ENCODE measurements at regions not wholly inside any gene's neighbourhood (a gene's known extent, or its start where the extent isn't known, plus 50 kb on each side); places are given as distances from the start of the nearest gene placed in this dataset.
"Not testable (repeated sequence)": the region's sequence is repeated elsewhere in the genome, so short reads cannot be mapped to it uniquely, and the experiment has no call there.

DNA sequence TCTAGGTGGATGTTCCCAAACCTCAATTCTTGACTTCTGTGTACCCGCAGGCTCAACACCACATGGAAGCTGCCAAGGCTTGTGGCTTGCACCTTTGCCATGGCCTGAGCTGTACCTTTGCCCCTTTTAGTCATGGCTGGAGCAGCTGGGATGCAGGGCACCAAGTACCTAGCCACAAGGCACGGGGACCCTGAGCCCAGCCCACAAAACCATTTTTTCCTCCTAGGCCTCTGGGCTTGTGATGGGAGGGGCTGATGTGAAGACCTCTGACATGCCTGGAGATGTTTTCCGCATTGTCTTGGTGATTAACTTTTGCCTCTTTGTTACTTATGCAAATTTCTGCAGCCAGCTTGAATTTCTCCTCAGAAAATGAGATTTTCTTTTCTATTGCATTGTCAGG lies 156.7 kb downstream of the UTRN start:
- not testable (repeated sequence) for H3K9me3 ChIP-seq (ENCODE audit: control insufficient read depth, insufficient read depth, low read length); H3K4me3 ChIP-seq (ENCODE audit: low read depth, low read length); DNase-seq (ENCODE audit: low read depth in 4 of 6, low spot score in 6 of 6); H3K36me3 ChIP-seq (ENCODE audit: control insufficient read depth, insufficient read depth, low read length); H3K27me3 ChIP-seq (ENCODE audit: control insufficient read depth, insufficient read depth, low read length); H3K4me1 ChIP-seq (ENCODE audit: control insufficient read depth, insufficient read depth, low read length); H3K27ac ChIP-seq (ENCODE audit: low read depth, low read length)
- 100% methylated on average over 2 of the region's 3 CpGs for WGBS (ENCODE audit: insufficient coverage)

DNA sequence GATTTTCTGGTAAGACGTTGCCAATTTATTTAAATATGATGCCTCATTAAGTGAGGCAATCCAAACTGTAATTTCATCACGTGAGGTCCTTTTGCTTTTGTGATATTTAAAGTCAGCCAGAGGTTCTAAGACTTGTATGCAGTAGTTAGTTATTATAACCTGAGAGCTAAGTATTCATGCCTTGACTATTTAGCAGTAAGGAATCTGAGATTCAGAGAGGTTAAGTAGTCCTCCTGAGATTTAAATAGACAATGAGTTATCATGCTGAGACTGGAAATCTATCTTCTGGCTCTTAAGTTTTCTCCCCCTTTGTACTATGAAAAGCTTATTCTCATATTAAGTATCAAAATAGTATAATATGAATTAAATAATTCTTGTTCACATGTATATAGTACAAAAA lies 158.0 kb downstream of the UTRN start:
- H3K27ac ChIP-seq (ENCODE audit: low read depth, low read length), result no peak overlapping the region
- no peak overlapping the region for H3K4me3 ChIP-seq (ENCODE audit: low read depth, low read length)
- no peak for DNase-seq (ENCODE audit: low read depth in 4 of 6, low spot score in 6 of 6)
- H3K4me1 ChIP-seq (ENCODE audit: control insufficient read depth, insufficient read depth, low read length), result no peaks in the 10 kb centered on the region
- peaks cover 5% of the 10 kb centered on the region for H3K36me3 ChIP-seq (ENCODE audit: control insufficient read depth, insufficient read depth, low read length)
- peaks cover 7% of the 10 kb centered on the region for H3K9me3 ChIP-seq (ENCODE audit: control insufficient read depth, insufficient read depth, low read length)
- WGBS (ENCODE audit: insufficient coverage), result 67% methylated on average over 1 of the region's 2 CpGs
- H3K27me3 ChIP-seq (ENCODE audit: control insufficient read depth, insufficient read depth, low read length), result no peaks in the 10 kb centered on the region

DNA sequence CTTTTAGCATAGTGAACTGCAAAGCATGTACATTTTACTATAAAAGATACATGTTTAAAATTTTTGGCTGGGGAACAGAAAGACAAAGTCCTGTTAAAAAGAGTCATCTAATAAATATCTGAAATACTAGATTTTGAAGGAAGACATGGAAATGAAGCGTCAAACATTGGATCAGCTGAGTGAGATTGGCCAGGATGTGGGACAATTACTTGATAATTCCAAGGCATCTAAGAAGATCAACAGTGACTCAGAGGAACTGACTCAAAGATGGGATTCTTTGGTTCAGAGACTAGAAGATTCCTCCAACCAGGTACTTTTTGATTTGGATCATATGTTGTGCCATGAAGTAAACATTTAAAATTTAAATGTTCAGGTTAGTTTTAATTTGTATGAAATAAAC lies 162.3 kb downstream of the UTRN start:
- Histone ChIP-seq H3K9me3 (ENCODE audit: control insufficient read depth, insufficient read depth, low read length) (no peaks in the 10 kb centered on the region), H3K36me3 (ENCODE audit: control insufficient read depth, insufficient read depth, low read length) (no peaks in the 10 kb centered on the region), H3K4me3 (ENCODE audit: low read depth, low read length) (no peak overlapping the region), H3K27ac (ENCODE audit: low read depth, low read length) (no peak overlapping the region), H3K27me3 (ENCODE audit: control insufficient read depth, insufficient read depth, low read length) (no peaks in the 10 kb centered on the region), H3K4me1 (ENCODE audit: control insufficient read depth, insufficient read depth, low read length) (no peaks in the 10 kb centered on the region)
- WGBS (ENCODE audit: insufficient coverage), result 100% methylated on average over 1 of the region's 1 CpG
- DNase-seq (ENCODE audit: low read depth in 4 of 6, low spot score in 6 of 6), result no peak

GRCh38 chr6:144449218-144449617 lies 164.1 kb downstream of the UTRN start:
- no peak overlapping the region for H3K27ac ChIP-seq (ENCODE audit: low read depth, low read length)
- no peak for DNase-seq (ENCODE audit: low read depth in 4 of 6, low spot score in 6 of 6)
- H3K9me3 ChIP-seq (ENCODE audit: control insufficient read depth, insufficient read depth, low read length), result no peaks in the 10 kb centered on the region
- H3K27me3 ChIP-seq (ENCODE audit: control insufficient read depth, insufficient read depth, low read length), result no peaks in the 10 kb centered on the region
- 100% methylated on average over 3 of the region's 7 CpGs for WGBS (ENCODE audit: insufficient coverage)
- no peak overlapping the region for H3K4me3 ChIP-seq (ENCODE audit: low read depth, low read length)
- H3K36me3 ChIP-seq (ENCODE audit: control insufficient read depth, insufficient read depth, low read length), result no peaks in the 10 kb centered on the region
- H3K4me1 ChIP-seq (ENCODE audit: control insufficient read depth, insufficient read depth, low read length), result no peaks in the 10 kb centered on the region

DNA sequence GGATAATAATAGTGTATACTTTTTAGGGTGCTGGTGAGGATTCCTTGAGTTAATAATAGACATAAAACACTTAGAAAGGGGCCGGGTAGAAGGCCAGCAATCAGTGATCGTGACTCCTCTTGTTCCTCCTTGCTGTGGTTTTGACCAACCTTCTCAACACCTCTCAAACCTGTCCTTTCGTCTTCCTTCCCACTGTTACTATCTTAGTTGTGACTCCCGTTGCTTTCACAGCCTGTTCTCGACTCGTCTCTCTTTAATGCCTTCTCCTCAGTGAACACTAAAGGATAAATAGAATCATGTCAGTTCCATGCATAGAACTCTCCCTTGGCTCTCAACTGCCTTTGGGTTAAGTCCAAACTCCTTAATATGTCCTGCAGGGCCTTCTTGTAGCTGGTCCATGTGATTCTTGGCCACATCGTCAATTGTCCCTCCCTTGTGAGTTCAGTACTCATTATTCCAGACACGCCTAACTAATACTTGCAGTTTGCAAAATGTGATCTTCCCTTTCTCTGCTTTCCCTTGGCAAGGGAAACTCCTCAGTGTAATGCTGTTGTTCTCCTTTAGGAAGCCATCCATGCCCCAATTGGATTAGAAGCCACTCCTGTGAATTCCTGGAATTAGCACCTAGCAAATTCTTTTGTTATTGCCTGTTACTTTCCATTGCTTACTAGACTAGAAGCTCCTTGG lies 164.9 kb downstream of the UTRN start:
- no peaks in the 10 kb centered on the region for H3K9me3 ChIP-seq (ENCODE audit: control insufficient read depth, insufficient read depth, low read length)
- no peaks in the 10 kb centered on the region for H3K36me3 ChIP-seq (ENCODE audit: control insufficient read depth, insufficient read depth, low read length)
- 65% methylated on average over 7 of the region's 8 CpGs for WGBS (ENCODE audit: insufficient coverage)
- H3K27me3 ChIP-seq (ENCODE audit: control insufficient read depth, insufficient read depth, low read length), result no peaks in the 10 kb centered on the region
- no peak overlapping the region for H3K4me3 ChIP-seq (ENCODE audit: low read depth, low read length)
- no peaks in the 10 kb centered on the region for H3K4me1 ChIP-seq (ENCODE audit: control insufficient read depth, insufficient read depth, low read length)
- DNase-seq (ENCODE audit: low read depth in 4 of 6, low spot score in 6 of 6), result peak; percentile 20 to 83 (median 36)
- peak overlapping the region; percentile 58 for H3K27ac ChIP-seq (ENCODE audit: low read depth, low read length)

DNA sequence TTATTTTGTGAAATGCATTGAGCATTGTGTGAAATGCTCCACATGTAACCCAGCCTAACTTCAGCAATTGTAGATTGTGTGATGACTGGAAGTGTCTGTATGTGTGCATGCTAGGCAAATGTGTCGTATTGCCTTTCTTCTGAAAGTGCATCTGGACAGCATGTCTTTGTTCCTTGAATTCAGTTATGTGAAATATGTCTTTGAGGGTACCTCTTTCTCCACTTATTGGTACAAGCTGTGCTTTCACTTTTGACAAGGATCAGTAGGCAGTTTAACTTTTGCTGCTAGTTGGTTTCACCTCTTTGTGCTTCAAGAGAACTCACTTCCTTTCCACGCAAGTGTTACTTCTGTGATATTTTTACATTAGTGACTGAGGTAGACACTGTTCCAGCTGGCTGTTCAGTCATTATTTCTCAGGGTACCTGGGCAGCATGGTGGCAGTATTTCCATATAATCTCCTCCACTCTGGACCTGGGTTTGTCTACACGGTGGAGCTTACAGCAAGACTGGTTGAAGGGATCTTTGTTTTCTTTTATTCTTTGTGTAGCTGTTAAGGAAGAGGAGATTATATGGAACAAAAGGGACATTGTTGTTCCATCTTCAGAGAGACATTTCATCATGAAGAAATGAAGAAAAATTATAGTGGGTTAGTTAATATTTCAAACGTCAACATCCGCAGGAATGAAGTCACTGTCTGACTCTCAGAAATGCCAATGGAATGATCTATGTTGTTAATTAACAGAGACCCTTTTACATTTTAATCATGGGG lies 175.4 kb downstream of the UTRN start:
- Histone ChIP-seq H3K9me3 (ENCODE audit: control insufficient read depth, insufficient read depth, low read length) (no peaks in the 10 kb centered on the region), H3K27ac (ENCODE audit: low read depth, low read length) (peak overlapping the region; percentile 60), H3K27me3 (ENCODE audit: control insufficient read depth, insufficient read depth, low read length) (no peaks in the 10 kb centered on the region), H3K36me3 (ENCODE audit: control insufficient read depth, insufficient read depth, low read length) (peaks cover 3% of the 10 kb centered on the region), H3K4me1 (ENCODE audit: control insufficient read depth, insufficient read depth, low read length) (no peaks in the 10 kb centered on the region), H3K4me3 (ENCODE audit: low read depth, low read length) (no peak overlapping the region)
- no peak for DNase-seq (ENCODE audit: low read depth in 4 of 6, low spot score in 6 of 6)
- WGBS (ENCODE audit: insufficient coverage), result 83% methylated on average over 1 of the region's 5 CpGs

GRCh38 chr6:144462058-144462457 lies 176.9 kb downstream of the UTRN start:
- DNase-seq (ENCODE audit: low read depth in 4 of 6, low spot score in 6 of 6), result no peak
- no peaks in the 10 kb centered on the region for H3K4me1 ChIP-seq (ENCODE audit: control insufficient read depth, insufficient read depth, low read length)
- WGBS (ENCODE audit: insufficient coverage), result no CpG with 5 or more reads among the region's 3 CpGs
- no peaks in the 10 kb centered on the region for H3K27me3 ChIP-seq (ENCODE audit: control insufficient read depth, insufficient read depth, low read length)
- H3K4me3 ChIP-seq (ENCODE audit: low read depth, low read length), result no peak overlapping the region
- peaks cover 3% of the 10 kb centered on the region for H3K36me3 ChIP-seq (ENCODE audit: control insufficient read depth, insufficient read depth, low read length)
- H3K9me3 ChIP-seq (ENCODE audit: control insufficient read depth, insufficient read depth, low read length), result no peaks in the 10 kb centered on the region
- H3K27ac ChIP-seq (ENCODE audit: low read depth, low read length), result no peak overlapping the region

DNA sequence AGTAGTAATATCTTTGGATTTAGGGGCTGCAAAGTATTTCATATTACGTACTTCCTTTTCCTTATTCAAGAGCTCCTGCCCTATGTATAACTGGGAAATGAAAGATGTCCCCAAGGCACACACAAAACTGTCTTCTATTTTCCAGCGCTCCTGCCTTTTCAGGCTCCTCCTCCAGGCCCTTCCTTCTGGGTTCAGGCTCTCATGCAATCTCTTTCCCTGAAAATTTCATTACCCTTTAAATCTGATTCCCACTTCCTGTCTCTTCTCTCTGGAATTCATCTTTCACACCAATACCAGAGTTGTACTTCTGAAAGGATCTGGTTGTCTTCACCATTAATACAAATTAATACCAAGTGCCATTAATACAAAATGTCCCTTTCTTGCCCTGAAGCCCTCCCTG lies 181.6 kb downstream of the UTRN start:
- DNase-seq (ENCODE audit: low read depth in 4 of 6, low spot score in 6 of 6), result no peak
- H3K4me3 ChIP-seq (ENCODE audit: low read depth, low read length), result no peak overlapping the region
- 91% methylated on average over 1 of the region's 2 CpGs for WGBS (ENCODE audit: insufficient coverage)
- no peaks in the 10 kb centered on the region for H3K9me3 ChIP-seq (ENCODE audit: control insufficient read depth, insufficient read depth, low read length)
- no peak overlapping the region for H3K27ac ChIP-seq (ENCODE audit: low read depth, low read length)
- no peaks in the 10 kb centered on the region for H3K27me3 ChIP-seq (ENCODE audit: control insufficient read depth, insufficient read depth, low read length)
- no peaks in the 10 kb centered on the region for H3K4me1 ChIP-seq (ENCODE audit: control insufficient read depth, insufficient read depth, low read length)
- peaks cover 5% of the 10 kb centered on the region for H3K36me3 ChIP-seq (ENCODE audit: control insufficient read depth, insufficient read depth, low read length)

GRCh38 chr6:144467172-144467762 lies 182.1 kb downstream of the UTRN start:
- Histone ChIP-seq H3K4me1 (ENCODE audit: control insufficient read depth, insufficient read depth, low read length) (no peaks in the 10 kb centered on the region), H3K27ac (ENCODE audit: low read depth, low read length) (no peak overlapping the region), H3K9me3 (ENCODE audit: control insufficient read depth, insufficient read depth, low read length) (no peaks in the 10 kb centered on the region), H3K36me3 (ENCODE audit: control insufficient read depth, insufficient read depth, low read length) (peaks cover 5% of the 10 kb centered on the region), H3K27me3 (ENCODE audit: control insufficient read depth, insufficient read depth, low read length) (no peaks in the 10 kb centered on the region), H3K4me3 (ENCODE audit: low read depth, low read length) (no peak overlapping the region)
- DNase-seq (ENCODE audit: low read depth in 4 of 6, low spot score in 6 of 6), result peak in 1 of 6 donors; percentile 6
- 67% methylated on average over 1 of the region's 8 CpGs for WGBS (ENCODE audit: insufficient coverage)

GRCh38 chr6:144467921-144468320 lies 182.8 kb downstream of the UTRN start:
- no peaks in the 10 kb centered on the region for H3K27me3 ChIP-seq (ENCODE audit: control insufficient read depth, insufficient read depth, low read length)
- no peaks in the 10 kb centered on the region for H3K4me1 ChIP-seq (ENCODE audit: control insufficient read depth, insufficient read depth, low read length)
- no peak overlapping the region for H3K4me3 ChIP-seq (ENCODE audit: low read depth, low read length)
- no peaks in the 10 kb centered on the region for H3K9me3 ChIP-seq (ENCODE audit: control insufficient read depth, insufficient read depth, low read length)
- no peak overlapping the region for H3K27ac ChIP-seq (ENCODE audit: low read depth, low read length)
- WGBS (ENCODE audit: insufficient coverage), result no CpG with 5 or more reads among the region's 2 CpGs
- DNase-seq (ENCODE audit: low read depth in 4 of 6, low spot score in 6 of 6), result no peak
- H3K36me3 ChIP-seq (ENCODE audit: control insufficient read depth, insufficient read depth, low read length), result peaks cover 5% of the 10 kb centered on the region
